ENCODE measurements at regions not wholly inside any gene's neighbourhood (a gene's known extent, or its start where the extent isn't known, plus 50 kb on each side); places are given as distances from the start of the nearest gene placed in this dataset.

GRCh38 chr10:78384049-78384431, 350.4 kb downstream of the RPS24 start:
- TF ChIP-seq POLR2A (IDR thresholded peaks at IDR 0.05) (no peak), CTCF (IDR thresholded peaks at IDR 0.05) (no peak)

All from thyroid gland (tissue), 4 donors.